ENCODE measurements at regions not wholly inside any gene's neighbourhood (a gene's known extent, or its start where the extent isn't known, plus 50 kb on each side); places are given as distances from the start of the nearest gene placed in this dataset.
"Not testable (repeated sequence)": the region's sequence is repeated elsewhere in the genome, so short reads cannot be mapped to it uniquely, and the experiment has no call there.

- DNase-seq, result no peak
Measured at GRCh38 chrX:35416782-35417181, 381.4 kb upstream of the MAGEB16 start.

GRCh38 chrX:35432056-35432455, 366.1 kb upstream of the MAGEB16 start:
- no peak for DNase-seq

GRCh38 chrX:35439034-35439660, 359.0 kb upstream of the MAGEB16 start:
- no peak for DNase-seq

GRCh38 chrX:35439692-35440091, 358.4 kb upstream of the MAGEB16 start:
- no peak for DNase-seq

GRCh38 chrX:35442421-35442820, 355.7 kb upstream of the MAGEB16 start:
- no peak for DNase-seq

GRCh38 chrX:35443091-35443582, 355.0 kb upstream of the MAGEB16 start:
- not testable (repeated sequence) for DNase-seq

GRCh38 chrX:35444671-35445355, 353.3 kb upstream of the MAGEB16 start:
- no peak for DNase-seq

GRCh38 chrX:35445912-35446311, 352.2 kb upstream of the MAGEB16 start:
- DNase-seq, result no peak

- no peak for DNase-seq
Measured at GRCh38 chrX:35456891-35457290, 341.3 kb upstream of the MAGEB16 start.

- DNase-seq, result no peak
Measured at GRCh38 chrX:35458142-35458541, 340.0 kb upstream of the MAGEB16 start.

GRCh38 chrX:35461164-35461563, 337.0 kb upstream of the MAGEB16 start:
- DNase-seq, result no peak

- not testable (repeated sequence) for DNase-seq
Measured at GRCh38 chrX:35496671-35497070, 301.5 kb upstream of the MAGEB16 start.

- not testable (repeated sequence) for DNase-seq
Measured at GRCh38 chrX:35497453-35497852, 300.7 kb upstream of the MAGEB16 start.

- no peak for DNase-seq
Measured at GRCh38 chrX:35499071-35499862, 298.9 kb upstream of the MAGEB16 start.

GRCh38 chrX:35507701-35508100, 290.4 kb upstream of the MAGEB16 start:
- DNase-seq, result no peak

- DNase-seq, result not testable (repeated sequence)
Measured at GRCh38 chrX:35548003-35548402, 250.1 kb upstream of the MAGEB16 start.

- no peak for DNase-seq
Measured at GRCh38 chrX:35557916-35558315, 240.2 kb upstream of the MAGEB16 start.

GRCh38 chrX:35561985-35562384, 236.2 kb upstream of the MAGEB16 start:
- DNase-seq, result no peak

- DNase-seq, result no peak
Measured at GRCh38 chrX:35562395-35562794, 235.7 kb upstream of the MAGEB16 start.

- DNase-seq, result no peak
Measured at GRCh38 chrX:35590210-35590609, 207.9 kb upstream of the MAGEB16 start.

GRCh38 chrX:35611562-35611961, 186.6 kb upstream of the MAGEB16 start:
- DNase-seq, result not testable (repeated sequence)

- DNase-seq, result no peak
Measured at GRCh38 chrX:35617836-35618235, 180.3 kb upstream of the MAGEB16 start.

- DNase-seq, result no peak
Measured at GRCh38 chrX:35622040-35622439, 176.1 kb upstream of the MAGEB16 start.

- DNase-seq, result no peak
Measured at GRCh38 chrX:35622601-35623000, 175.5 kb upstream of the MAGEB16 start.
